Activated CD4-positive, alpha-beta T cell treated with anti-CD3 and anti-CD28 coated beads for 36 hours (primary cell): ENCODE measurements at regions not wholly inside any gene's neighbourhood (a gene's known extent, or its start where the extent isn't known, plus 50 kb on each side); places are given as distances from the start of the nearest gene placed in this dataset.
"Not testable (repeated sequence)": the region's sequence is repeated elsewhere in the genome, so short reads cannot be mapped to it uniquely, and the experiment has no call there.

Experiments used
- ATAC-seq: fragments of 200-7000 bp; cut with Tn5 transposase; one replicate; pipeline ENCODE4 v1.10.0; 2021; ENCODE audit warnings: mild to moderate bottlenecking, moderate library complexity
- CTCF ChIA-PET: fragments of 350-600 bp; sonication (Branson Sonifier 250); formaldehyde crosslinking; loops from one replicate; lab custom pipeline; 2021; ENCODE audit warnings: antibody characterized with exemption; lab: Charles Lee
- POLR2A ChIA-PET: fragments of 350-600 bp; sonication (Branson Sonifier 250); formaldehyde crosslinking; loops from one replicate; lab custom pipeline; 2021; ENCODE audit warnings: antibody characterized with exemption, inconsistent platforms; lab: Charles Lee
- DNase-seq: peaks from one replicate; pipeline ENCODE4 v3.0.0-alpha.2; 2020
- H3K27ac Mint-ChIP-seq: one replicate; pipeline ENCODE4 v1.8.0; 2021; ENCODE audit warnings: mixed read lengths
- H3K27me3 Mint-ChIP-seq: one replicate; pipeline ENCODE4 v1.8.0; 2021; ENCODE audit warnings: mixed read lengths
- H3K36me3 Mint-ChIP-seq: one replicate; pipeline ENCODE4 v1.8.0; 2021; ENCODE audit warnings: low read depth, mixed read lengths
- H3K4me1 Mint-ChIP-seq: one replicate; pipeline ENCODE4 v1.8.0; 2021; ENCODE audit warnings: mixed read lengths
- H3K4me3 Mint-ChIP-seq: one replicate; pipeline ENCODE4 v1.8.0; 2021; ENCODE audit warnings: mild to moderate bottlenecking, moderate library complexity, mixed read lengths
- H3K9me3 Mint-ChIP-seq: one replicate; pipeline ENCODE4 v1.8.0; 2021; ENCODE audit warnings: low read depth, mixed read lengths
- intact Hi-C, 2 experiments: fragments of 100-400 bp; cut with DNase I in 1 of 2; cut with micrococcal nuclease in 1 of 2; formaldehyde crosslinking; loops; one replicate each; pipeline versions ENCODE4 v1.14.2 to v1.15.1; 2022 to 2024; cut with DNase I, micrococcal nuclease

- H3K4me1 Mint-ChIP-seq, H3K36me3 Mint-ChIP-seq, H3K4me3 Mint-ChIP-seq, CTCF ChIA-PET, H3K9me3 Mint-ChIP-seq, ATAC-seq, H3K27ac Mint-ChIP-seq, intact Hi-C loops, DNase-seq, POLR2A ChIA-PET, H3K27me3 Mint-ChIP-seq: not testable (repeated sequence)
These were observed 125.3 kb upstream of the NBPF26 start for GRCh38 chr1:120598331-120598951.

GRCh38 chr1:120599511-120599910 lies 124.2 kb upstream of the NBPF26 start:
- POLR2A ChIA-PET, H3K27me3 Mint-ChIP-seq, H3K36me3 Mint-ChIP-seq, H3K27ac Mint-ChIP-seq, H3K9me3 Mint-ChIP-seq, ATAC-seq, H3K4me1 Mint-ChIP-seq, DNase-seq, intact Hi-C loops, CTCF ChIA-PET, H3K4me3 Mint-ChIP-seq: not testable (repeated sequence)

- H3K9me3 Mint-ChIP-seq, H3K4me3 Mint-ChIP-seq, intact Hi-C loops, CTCF ChIA-PET, H3K27me3 Mint-ChIP-seq, H3K4me1 Mint-ChIP-seq, ATAC-seq, DNase-seq, POLR2A ChIA-PET, H3K27ac Mint-ChIP-seq, H3K36me3 Mint-ChIP-seq: not testable (repeated sequence)
These were observed 123.2 kb upstream of the NBPF26 start for GRCh38 chr1:120600442-120601041.

- H3K9me3 Mint-ChIP-seq, CTCF ChIA-PET, DNase-seq, H3K27me3 Mint-ChIP-seq, H3K4me3 Mint-ChIP-seq, H3K36me3 Mint-ChIP-seq, H3K4me1 Mint-ChIP-seq, intact Hi-C loops, H3K27ac Mint-ChIP-seq, ATAC-seq, POLR2A ChIA-PET: not testable (repeated sequence)
These were observed 115.9 kb upstream of the NBPF26 start for GRCh38 chr1:120607882-120608281.

- ATAC-seq, result peak; percentile 74
- H3K27me3 Mint-ChIP-seq, CTCF ChIA-PET, H3K4me3 Mint-ChIP-seq, H3K27ac Mint-ChIP-seq, POLR2A ChIA-PET, H3K9me3 Mint-ChIP-seq, H3K36me3 Mint-ChIP-seq, H3K4me1 Mint-ChIP-seq, DNase-seq, intact Hi-C loops: not testable (repeated sequence)
These were observed 115.3 kb upstream of the NBPF26 start for GRCh38 chr1:120608314-120609014.

- intact Hi-C loops, H3K4me3 Mint-ChIP-seq, POLR2A ChIA-PET, H3K36me3 Mint-ChIP-seq, H3K4me1 Mint-ChIP-seq, H3K27me3 Mint-ChIP-seq, DNase-seq, H3K9me3 Mint-ChIP-seq, H3K27ac Mint-ChIP-seq, CTCF ChIA-PET: not testable (repeated sequence)
- peak; percentile 35 for ATAC-seq
These were observed 114.7 kb upstream of the NBPF26 start for GRCh38 chr1:120609015-120609573.

GRCh38 chr1:120609834-120610233 lies 113.9 kb upstream of the NBPF26 start:
- H3K36me3 Mint-ChIP-seq, POLR2A ChIA-PET, H3K4me3 Mint-ChIP-seq, H3K27me3 Mint-ChIP-seq, H3K27ac Mint-ChIP-seq, H3K9me3 Mint-ChIP-seq, DNase-seq, H3K4me1 Mint-ChIP-seq, CTCF ChIA-PET, intact Hi-C loops: not testable (repeated sequence)
- peak; percentile 82 for ATAC-seq

GRCh38 chr1:120614931-120615639 lies 108.7 kb upstream of the NBPF26 start:
- ATAC-seq, H3K9me3 Mint-ChIP-seq, POLR2A ChIA-PET, H3K4me3 Mint-ChIP-seq, H3K27me3 Mint-ChIP-seq, H3K27ac Mint-ChIP-seq, H3K36me3 Mint-ChIP-seq, CTCF ChIA-PET, H3K4me1 Mint-ChIP-seq, intact Hi-C loops, DNase-seq: not testable (repeated sequence)

GRCh38 chr1:120617493-120617892 lies 106.3 kb upstream of the NBPF26 start:
- H3K4me1 Mint-ChIP-seq, POLR2A ChIA-PET, H3K9me3 Mint-ChIP-seq, DNase-seq, H3K27me3 Mint-ChIP-seq, CTCF ChIA-PET, intact Hi-C loops, H3K4me3 Mint-ChIP-seq, H3K27ac Mint-ChIP-seq, H3K36me3 Mint-ChIP-seq, ATAC-seq: not testable (repeated sequence)

- H3K9me3 Mint-ChIP-seq, CTCF ChIA-PET, H3K4me3 Mint-ChIP-seq, H3K36me3 Mint-ChIP-seq, H3K4me1 Mint-ChIP-seq, H3K27me3 Mint-ChIP-seq, ATAC-seq, DNase-seq, intact Hi-C loops, POLR2A ChIA-PET, H3K27ac Mint-ChIP-seq: not testable (repeated sequence)
These were observed 103.7 kb upstream of the NBPF26 start for GRCh38 chr1:120619867-120620692.

- ATAC-seq, H3K4me1 Mint-ChIP-seq, H3K27ac Mint-ChIP-seq, POLR2A ChIA-PET, H3K9me3 Mint-ChIP-seq, intact Hi-C loops, DNase-seq, H3K27me3 Mint-ChIP-seq, H3K4me3 Mint-ChIP-seq, CTCF ChIA-PET, H3K36me3 Mint-ChIP-seq: not testable (repeated sequence)
These were observed 103.1 kb upstream of the NBPF26 start for GRCh38 chr1:120620693-120620969.
